ENCODE measurements at regions not wholly inside any gene's neighbourhood (a gene's known extent, or its start where the extent isn't known, plus 50 kb on each side); places are given as distances from the start of the nearest gene placed in this dataset.

GRCh38 chr10:35700487-35700882 lies 58.4 kb upstream of the FZD8 start:
- FAIRE-seq (no peak), DNase-seq (ENCODE audit: insufficient read length, low spot score) (no peak)
- no peak for TF ChIP-seq PAX5 (IDR thresholded peaks at IDR 0.05; ENCODE audit: insufficient read depth, low read length, severe bottlenecking)
- TF ChIP-seq SPI1 (IDR thresholded peaks at IDR 0.05; ENCODE audit: low read depth, low read length): no peak
- TF ChIP-seq POLR2AphosphoS5 (IDR thresholded peaks at IDR 0.05; ENCODE audit: low read depth, low read length): no peak
- no peak for TF ChIP-seq POLR2A (IDR thresholded peaks at IDR 0.05; ENCODE audit: low read depth, low read length)
- no peak for TF ChIP-seq TAF1 (IDR thresholded peaks at IDR 0.05; ENCODE audit: low read depth, low read length)
- TF ChIP-seq POU2F2 (IDR thresholded peaks at IDR 0.05; ENCODE audit: low read depth, low read length): no peak

GRCh38 chr10:35699848-35700486 lies 57.9 kb upstream of the FZD8 start:
- no peak for FAIRE-seq
- DNase-seq (ENCODE audit: insufficient read length, low spot score): no peak
- no peak for TF ChIP-seq PAX5 (IDR thresholded peaks at IDR 0.05; ENCODE audit: insufficient read depth, low read length, severe bottlenecking)
- TF ChIP-seq POU2F2 (IDR thresholded peaks at IDR 0.05; ENCODE audit: low read depth, low read length): no peak

- DNase-seq (ENCODE audit: insufficient read length, low spot score) (no peak), FAIRE-seq (no peak)
- TF ChIP-seq POU2F2 (IDR thresholded peaks at IDR 0.05; ENCODE audit: low read depth, low read length): no peak
- no peak for TF ChIP-seq POLR2AphosphoS5 (IDR thresholded peaks at IDR 0.05; ENCODE audit: low read depth, low read length)
- TF ChIP-seq SPI1 (IDR thresholded peaks at IDR 0.05; ENCODE audit: low read depth, low read length): no peak
- TF ChIP-seq TAF1 (IDR thresholded peaks at IDR 0.05; ENCODE audit: low read depth, low read length): no peak
- no peak for TF ChIP-seq PAX5 (IDR thresholded peaks at IDR 0.05; ENCODE audit: insufficient read depth, low read length, severe bottlenecking)
- TF ChIP-seq POLR2A (IDR thresholded peaks at IDR 0.05; ENCODE audit: low read depth, low read length): no peak
Measured at GRCh38 chr10:35696392-35697287, 54.5 kb upstream of the FZD8 start.

GRCh38 chr10:35693800-35694199 lies 51.7 kb upstream of the FZD8 start:
- FAIRE-seq (no peak), DNase-seq (ENCODE audit: insufficient read length, low spot score) (no peak)
- TF ChIP-seq POLR2A (IDR thresholded peaks at IDR 0.05; ENCODE audit: low read depth, low read length) (no peak), POU2F2 (IDR thresholded peaks at IDR 0.05; ENCODE audit: low read depth, low read length) (no peak), PAX5 (IDR thresholded peaks at IDR 0.05; ENCODE audit: insufficient read depth, low read length, severe bottlenecking) (no peak), SPI1 (IDR thresholded peaks at IDR 0.05; ENCODE audit: low read depth, low read length) (no peak), POLR2AphosphoS5 (IDR thresholded peaks at IDR 0.05; ENCODE audit: low read depth, low read length) (no peak), TAF1 (IDR thresholded peaks at IDR 0.05; ENCODE audit: low read depth, low read length) (no peak)

Measured in GM12891 (cell line).